Calu3 (cell line): ENCODE measurements at regions not wholly inside any gene's neighbourhood (a gene's known extent, or its start where the extent isn't known, plus 50 kb on each side); places are given as distances from the start of the nearest gene placed in this dataset.

Experiments used
- BruUV-seq: library from RNA; stranded (reverse); fragments of 400-500 nt; replicated peaks from 2 replicates; lab custom pipeline; 2021; lab: Mats Ljungman, UMichigan
- CTCF ChIA-PET: fragments of 300-600 bp; sonication (Branson Sonifier 250); formaldehyde crosslinking; loops from one replicate; lab custom pipeline; 2022; ENCODE audit warnings: antibody characterized with exemption; lab: Charles Lee
- DNase-seq: peaks from one replicate; pipeline ENCODE4 v3.0.0; 2022
- H3K27ac Mint-ChIP-seq: one replicate; pipeline ENCODE4 v1.8.0; 2022; ENCODE audit warnings: mixed read lengths; ENCODE audit not compliant: unreplicated experiment
- H3K27me3 Mint-ChIP-seq: one replicate; pipeline ENCODE4 v1.8.0; 2022; ENCODE audit warnings: mixed read lengths; ENCODE audit not compliant: unreplicated experiment
- H3K36me3 Mint-ChIP-seq: one replicate; pipeline ENCODE4 v1.8.0; 2022; ENCODE audit warnings: mild to moderate bottlenecking, moderate library complexity, mixed read lengths; ENCODE audit not compliant: insufficient read depth, unreplicated experiment
- H3K4me1 Mint-ChIP-seq: one replicate; pipeline ENCODE4 v1.8.0; 2022; ENCODE audit warnings: mild to moderate bottlenecking, low read depth, mixed read lengths; ENCODE audit not compliant: unreplicated experiment
- H3K4me3 Mint-ChIP-seq: one replicate; pipeline ENCODE4 v1.8.0; 2022; ENCODE audit warnings: mild to moderate bottlenecking, low read depth, moderate library complexity, mixed read lengths; ENCODE audit not compliant: unreplicated experiment
- H3K9me3 Mint-ChIP-seq: one replicate; pipeline ENCODE4 v1.8.0; 2022; ENCODE audit warnings: low read depth, mixed read lengths; ENCODE audit not compliant: unreplicated experiment
- CTCF ChIP-seq: fragments of 200-600 bp; IDR thresholded peaks from one replicate; pipeline ENCODE4 v1.8.0; 2022; ENCODE audit warnings: antibody characterized with exemption; ENCODE audit not compliant: unreplicated experiment
- intact Hi-C: fragments of 100-400 bp; cut with micrococcal nuclease; formaldehyde crosslinking; loops from one replicate; pipeline ENCODE4 v1.10.0; 2022; ENCODE audit not compliant: unreplicated experiment

GRCh38 chr11:104633226-104633625 is 265.0 kb downstream of the CASP12 start:
- no peak for TF ChIP-seq CTCF
- DNase-seq = no peak
- peaks cover 16% of the 10 kb centered on the region for H3K4me1 Mint-ChIP-seq
- H3K27me3 Mint-ChIP-seq = no peaks in the 10 kb centered on the region
- H3K27ac Mint-ChIP-seq = no peak overlapping the region
- no peak overlapping the region for H3K4me3 Mint-ChIP-seq
- intact Hi-C loops = no loop called here
- no peaks in the 10 kb centered on the region for H3K36me3 Mint-ChIP-seq
- CTCF ChIA-PET = no interaction called here
- no peaks in the 10 kb centered on the region for H3K9me3 Mint-ChIP-seq
- no TSS peak for BruUV-seq

GRCh38 chr11:104630352-104630751 is 267.9 kb downstream of the CASP12 start:
- no TSS peak for BruUV-seq
- H3K27ac Mint-ChIP-seq = no peak overlapping the region
- H3K4me1 Mint-ChIP-seq = peaks cover 8% of the 10 kb centered on the region
- no peak for DNase-seq
- intact Hi-C loops = no loop called here
- CTCF ChIA-PET = no interaction called here
- no peak overlapping the region for H3K4me3 Mint-ChIP-seq
- TF ChIP-seq CTCF = no peak
- H3K9me3 Mint-ChIP-seq = no peaks in the 10 kb centered on the region
- H3K36me3 Mint-ChIP-seq = no peaks in the 10 kb centered on the region
- no peaks in the 10 kb centered on the region for H3K27me3 Mint-ChIP-seq

GRCh38 chr11:104625246-104625645 is 273.0 kb downstream of the CASP12 start:
- H3K27ac Mint-ChIP-seq = no peak overlapping the region
- no peak for DNase-seq
- peaks cover 30% of the 10 kb centered on the region for H3K4me1 Mint-ChIP-seq
- no peaks in the 10 kb centered on the region for H3K27me3 Mint-ChIP-seq
- no peak for TF ChIP-seq CTCF
- intact Hi-C loops = no loop called here
- no peak overlapping the region for H3K4me3 Mint-ChIP-seq
- no peaks in the 10 kb centered on the region for H3K36me3 Mint-ChIP-seq
- CTCF ChIA-PET = no interaction called here
- H3K9me3 Mint-ChIP-seq = peaks cover 4% of the 10 kb centered on the region
- BruUV-seq = no TSS peak

- intact Hi-C loops = no loop called here
- peaks cover 4% of the 10 kb centered on the region for H3K9me3 Mint-ChIP-seq
- no peaks in the 10 kb centered on the region for H3K36me3 Mint-ChIP-seq
- H3K4me3 Mint-ChIP-seq = no peak overlapping the region
- H3K27ac Mint-ChIP-seq = no peak overlapping the region
- no peak for TF ChIP-seq CTCF
- peaks cover 37% of the 10 kb centered on the region for H3K4me1 Mint-ChIP-seq
- no peaks in the 10 kb centered on the region for H3K27me3 Mint-ChIP-seq
- DNase-seq = no peak
- BruUV-seq = no TSS peak
- CTCF ChIA-PET = no interaction called here
These were observed 274.2 kb downstream of the CASP12 start for GRCh38 chr11:104624021-104624420.

- no peaks in the 10 kb centered on the region for H3K27me3 Mint-ChIP-seq
- peaks cover 4% of the 10 kb centered on the region for H3K9me3 Mint-ChIP-seq
- CTCF ChIA-PET = no interaction called here
- no TSS peak for BruUV-seq
- no peak for DNase-seq
- H3K36me3 Mint-ChIP-seq = no peaks in the 10 kb centered on the region
- TF ChIP-seq CTCF = no peak
- no peak overlapping the region for H3K27ac Mint-ChIP-seq
- H3K4me3 Mint-ChIP-seq = no peak overlapping the region
- H3K4me1 Mint-ChIP-seq = peaks cover 42% of the 10 kb centered on the region
- intact Hi-C loops = no loop called here
These were observed 274.7 kb downstream of the CASP12 start for GRCh38 chr11:104623518-104623917.
